Glutamatergic neuron (in vitro differentiated cells): ENCODE measurements at regions not wholly inside any gene's neighbourhood (a gene's known extent, or its start where the extent isn't known, plus 50 kb on each side); places are given as distances from the start of the nearest gene placed in this dataset.

Experiments
- DNase-seq: peaks from one replicate; pipeline ENCODE4 v3.0.0; 2022
- H3K27ac Mint-ChIP-seq: one replicate; pipeline ENCODE4 v1.8.0; 2020; ENCODE audit warnings: mild to moderate bottlenecking, mixed read lengths, inconsistent platforms; ENCODE audit not compliant: unreplicated experiment
- H3K27me3 Mint-ChIP-seq: one replicate; pipeline ENCODE4 v1.8.0; 2020; ENCODE audit warnings: mild to moderate bottlenecking, moderate library complexity, mixed read lengths, inconsistent platforms; ENCODE audit not compliant: unreplicated experiment
- H3K36me3 Mint-ChIP-seq: one replicate; pipeline ENCODE4 v1.8.0; 2020; ENCODE audit warnings: mild to moderate bottlenecking, mixed read lengths, inconsistent platforms; ENCODE audit not compliant: unreplicated experiment
- H3K4me1 Mint-ChIP-seq: one replicate; pipeline ENCODE4 v1.8.0; 2020; ENCODE audit warnings: mild to moderate bottlenecking, low read depth, mixed read lengths, inconsistent platforms; ENCODE audit not compliant: unreplicated experiment
- H3K4me3 Mint-ChIP-seq: one replicate; pipeline ENCODE4 v1.8.0; 2020; ENCODE audit warnings: mild to moderate bottlenecking, mixed read lengths, inconsistent platforms; ENCODE audit not compliant: unreplicated experiment
- H3K9me3 Mint-ChIP-seq: one replicate; pipeline ENCODE4 v1.8.0; 2020; ENCODE audit warnings: mild to moderate bottlenecking, moderate library complexity, mixed read lengths, inconsistent platforms; ENCODE audit not compliant: unreplicated experiment
- TF ChIP-seq, protein P1 (sequence below): fragments of 200-600 bp; sonication (generic); IDR thresholded peaks from one replicate; pipeline ENCODE4 v1.5.0; 2021; ENCODE audit not compliant: partially characterized antibody, unreplicated experiment

DNA sequence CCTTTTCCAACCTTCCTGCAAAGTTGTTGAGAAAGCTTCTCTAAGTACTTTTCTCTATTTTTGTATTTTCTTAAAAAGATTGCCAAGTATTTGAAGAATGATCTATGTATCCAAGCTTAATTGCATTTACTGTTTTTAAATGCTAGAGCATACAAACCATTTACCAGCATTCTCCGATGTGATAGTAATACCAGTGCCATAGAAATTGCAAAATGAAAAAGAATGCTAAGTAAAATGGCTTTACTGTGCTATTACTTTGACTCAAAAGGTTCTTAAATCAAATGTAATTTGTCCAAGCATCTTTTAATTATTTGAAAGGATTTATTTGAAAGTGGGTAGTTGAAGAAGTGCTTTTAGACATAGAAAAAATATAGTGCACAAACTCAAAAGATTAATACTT lies 1183.2 kb downstream of the RAPGEF2 start:
- no peak for DNase-seq
- Mint-ChIP-seq H3K36me3 (no peaks in the 10 kb centered on the region), H3K27ac (no peak overlapping the region), H3K9me3 (peaks cover 3% of the 10 kb centered on the region), H3K27me3 (no peaks in the 10 kb centered on the region), H3K4me1 (no peaks in the 10 kb centered on the region), H3K4me3 (no peak overlapping the region)
- TF ChIP-seq, protein P1, sequence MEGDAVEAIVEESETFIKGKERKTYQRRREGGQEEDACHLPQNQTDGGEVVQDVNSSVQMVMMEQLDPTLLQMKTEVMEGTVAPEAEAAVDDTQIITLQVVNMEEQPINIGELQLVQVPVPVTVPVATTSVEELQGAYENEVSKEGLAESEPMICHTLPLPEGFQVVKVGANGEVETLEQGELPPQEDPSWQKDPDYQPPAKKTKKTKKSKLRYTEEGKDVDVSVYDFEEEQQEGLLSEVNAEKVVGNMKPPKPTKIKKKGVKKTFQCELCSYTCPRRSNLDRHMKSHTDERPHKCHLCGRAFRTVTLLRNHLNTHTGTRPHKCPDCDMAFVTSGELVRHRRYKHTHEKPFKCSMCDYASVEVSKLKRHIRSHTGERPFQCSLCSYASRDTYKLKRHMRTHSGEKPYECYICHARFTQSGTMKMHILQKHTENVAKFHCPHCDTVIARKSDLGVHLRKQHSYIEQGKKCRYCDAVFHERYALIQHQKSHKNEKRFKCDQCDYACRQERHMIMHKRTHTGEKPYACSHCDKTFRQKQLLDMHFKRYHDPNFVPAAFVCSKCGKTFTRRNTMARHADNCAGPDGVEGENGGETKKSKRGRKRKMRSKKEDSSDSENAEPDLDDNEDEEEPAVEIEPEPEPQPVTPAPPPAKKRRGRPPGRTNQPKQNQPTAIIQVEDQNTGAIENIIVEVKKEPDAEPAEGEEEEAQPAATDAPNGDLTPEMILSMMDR: no peak

DNA sequence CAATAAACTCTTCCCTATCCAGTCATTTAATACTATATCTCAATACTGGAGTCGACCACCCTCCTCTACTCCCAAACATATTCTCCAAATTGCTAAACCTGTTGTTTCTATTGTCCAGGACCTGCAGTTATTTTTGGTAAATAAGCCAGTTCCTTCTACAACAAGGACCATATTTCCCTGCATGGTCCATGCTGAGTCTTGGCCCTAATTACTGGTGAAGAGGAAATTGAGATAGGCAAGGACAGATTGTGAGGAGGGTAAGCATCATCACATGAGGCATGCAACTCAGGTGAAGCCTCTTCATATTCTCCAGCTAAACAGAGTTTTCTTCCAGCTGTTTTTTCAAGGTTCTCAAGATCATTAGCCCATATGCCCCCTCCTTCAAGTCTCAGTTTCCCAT lies 1193.6 kb downstream of the RAPGEF2 start:
- Mint-ChIP-seq H3K36me3 (no peaks in the 10 kb centered on the region), H3K4me3 (no peak overlapping the region), H3K4me1 (peaks cover 1% of the 10 kb centered on the region), H3K9me3 (no peaks in the 10 kb centered on the region), H3K27me3 (no peaks in the 10 kb centered on the region), H3K27ac (no peak overlapping the region)
- DNase-seq: no peak
- TF ChIP-seq, protein P1: no peak

DNA sequence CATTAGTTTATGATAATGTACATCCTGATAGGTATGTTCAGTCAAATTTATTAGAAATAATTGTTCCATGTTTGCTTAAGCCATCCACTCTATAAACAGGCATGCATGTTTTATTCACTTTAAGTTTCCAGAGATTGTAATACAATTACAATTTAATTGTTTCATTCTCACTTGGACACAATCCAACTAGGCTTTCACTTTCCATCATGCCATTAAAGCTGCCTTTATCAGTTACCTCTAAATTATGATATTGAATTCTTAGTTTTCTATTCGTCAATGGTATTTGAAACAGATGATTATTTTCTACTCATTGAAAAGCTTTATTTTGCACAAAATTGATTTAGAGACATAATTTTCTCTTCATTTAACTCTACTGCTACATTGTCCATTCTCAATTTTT lies 1196.3 kb downstream of the RAPGEF2 start:
- H3K36me3 Mint-ChIP-seq: no peaks in the 10 kb centered on the region
- TF ChIP-seq, protein P1: no peak
- no peak overlapping the region for H3K27ac Mint-ChIP-seq
- no peaks in the 10 kb centered on the region for H3K9me3 Mint-ChIP-seq
- H3K4me1 Mint-ChIP-seq: no peaks in the 10 kb centered on the region
- no peak overlapping the region for H3K4me3 Mint-ChIP-seq
- no peaks in the 10 kb centered on the region for H3K27me3 Mint-ChIP-seq
- DNase-seq: no peak

DNA sequence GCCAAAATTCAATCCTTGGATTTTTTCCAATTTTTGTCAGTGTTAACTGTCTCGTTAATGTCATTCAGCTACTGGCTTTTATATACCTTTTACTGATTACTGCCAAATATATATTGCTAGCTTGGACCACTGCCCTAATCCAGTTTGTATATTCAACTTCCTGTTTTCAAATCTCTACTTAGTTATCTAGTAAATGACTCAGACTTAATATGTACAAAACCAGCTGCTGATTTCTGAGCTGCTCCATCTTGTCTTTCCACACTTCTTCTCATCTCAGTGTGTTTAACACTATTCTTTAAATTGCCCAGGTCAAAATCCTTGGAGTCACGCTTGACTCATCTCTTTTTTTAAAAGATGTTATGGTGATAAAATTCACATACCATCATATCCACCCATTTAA lies 1196.7 kb downstream of the RAPGEF2 start:
- no peaks in the 10 kb centered on the region for H3K4me1 Mint-ChIP-seq
- no peaks in the 10 kb centered on the region for H3K9me3 Mint-ChIP-seq
- H3K36me3 Mint-ChIP-seq: no peaks in the 10 kb centered on the region
- no peak for DNase-seq
- H3K27me3 Mint-ChIP-seq: no peaks in the 10 kb centered on the region
- TF ChIP-seq, protein P1: no peak
- no peak overlapping the region for H3K27ac Mint-ChIP-seq
- H3K4me3 Mint-ChIP-seq: no peak overlapping the region

DNA sequence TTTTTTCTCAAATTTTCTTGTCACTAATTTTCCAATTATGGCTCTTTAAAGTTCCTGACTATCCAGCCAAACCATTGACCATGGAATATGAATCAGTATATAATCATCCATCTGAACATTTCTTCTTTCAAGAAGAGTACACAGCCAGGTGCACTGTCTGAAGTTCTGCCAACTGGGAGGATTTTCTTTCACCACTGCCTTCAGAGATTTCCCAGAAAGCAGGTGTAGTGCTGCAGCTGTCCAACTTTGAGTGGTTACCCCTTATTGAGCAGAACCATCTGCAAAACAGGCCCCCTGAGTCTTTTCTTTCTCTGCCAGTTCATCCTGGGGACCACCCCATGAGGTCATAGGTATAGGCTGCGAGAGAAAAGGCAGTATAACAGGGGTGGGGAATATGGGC lies 1213.2 kb downstream of the RAPGEF2 start:
- no peaks in the 10 kb centered on the region for H3K4me1 Mint-ChIP-seq

More for the DNA sequence above, 1213.2 kb downstream of the RAPGEF2 start:
- Mint-ChIP-seq H3K36me3 (no peaks in the 10 kb centered on the region), H3K27ac (no peak overlapping the region), H3K9me3 (no peaks in the 10 kb centered on the region), H3K4me3 (no peak overlapping the region), H3K27me3 (no peaks in the 10 kb centered on the region)
- TF ChIP-seq, protein P1: no peak
- no peak for DNase-seq
